Activated T-cell treated with anti-CD3 and anti-CD28 coated beads, Interleukin-2, amount 50 U/mL, for 48 hours (primary cell): ENCODE measurements at regions not wholly inside any gene's neighbourhood (a gene's known extent, or its start where the extent isn't known, plus 50 kb on each side); places are given as distances from the start of the nearest gene placed in this dataset.
A peak's percentile ranks its signal among the peaks of the same experiment; 100 is the strongest.

Experiments
- DNase-seq, 2 experiments: peaks; one replicate each; pipeline ENCODE4 v3.0.0-alpha.2; 2020

DNA sequence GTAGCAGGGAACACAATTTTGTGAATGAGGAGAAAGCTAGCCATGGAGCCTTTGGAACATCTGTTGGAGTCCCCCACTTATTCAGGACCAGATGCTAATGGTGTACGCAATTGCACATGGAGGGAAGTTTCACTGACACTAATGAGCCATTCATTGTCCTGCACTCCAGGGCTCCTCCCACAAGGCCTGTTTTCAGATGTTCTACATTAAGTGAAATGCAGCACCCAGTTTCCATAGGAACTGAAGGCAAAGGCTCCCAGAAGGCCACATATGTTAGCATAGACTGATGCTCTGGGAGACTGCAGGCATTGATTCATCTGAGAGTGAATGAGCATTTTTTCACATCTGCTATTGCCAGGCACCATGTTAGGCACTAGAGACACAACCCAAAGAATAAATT lies 399.5 kb downstream of the ETS1 start:
- DNase-seq = no peak

DNA sequence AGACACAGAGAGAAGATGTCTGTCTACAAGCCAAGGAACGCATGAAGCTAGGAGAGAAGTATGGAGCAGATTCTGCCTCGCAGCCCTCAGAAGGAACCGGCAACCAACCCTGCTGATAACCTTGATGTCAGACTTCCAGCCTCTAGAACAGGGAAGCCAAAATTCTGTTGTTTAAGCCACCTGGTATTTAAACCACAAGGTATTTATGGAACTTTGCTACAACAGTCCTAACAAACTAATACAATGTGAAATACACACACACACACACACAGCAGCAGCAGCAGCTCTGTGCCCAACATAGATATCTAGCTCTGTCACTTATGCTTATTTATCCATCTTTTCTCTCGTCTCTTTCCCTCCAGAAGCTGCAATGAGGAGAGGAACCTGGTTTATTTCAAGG lies 400.0 kb downstream of the ETS1 start:
- DNase-seq = no peak

DNA sequence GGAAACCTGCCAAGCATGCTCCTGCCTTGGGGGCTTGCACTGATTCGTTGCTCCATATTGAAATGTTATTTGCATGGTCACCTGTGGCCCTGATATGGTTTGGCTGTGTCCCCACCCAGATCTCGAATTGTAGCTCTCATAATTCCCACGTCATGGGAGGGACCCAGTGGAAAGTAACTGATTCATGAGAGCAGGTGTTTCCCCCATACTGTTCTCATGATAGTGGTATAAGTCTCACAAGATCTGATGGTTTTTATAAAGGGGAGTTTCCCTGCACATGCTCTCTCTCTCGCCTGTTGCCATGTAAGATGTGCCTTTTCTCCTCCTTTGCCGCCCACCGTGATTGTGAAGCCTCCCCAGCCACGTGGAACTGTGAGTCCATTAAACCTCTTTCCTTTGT lies 402.4 kb downstream of the ETS1 start:
- DNase-seq = no peak

DNA sequence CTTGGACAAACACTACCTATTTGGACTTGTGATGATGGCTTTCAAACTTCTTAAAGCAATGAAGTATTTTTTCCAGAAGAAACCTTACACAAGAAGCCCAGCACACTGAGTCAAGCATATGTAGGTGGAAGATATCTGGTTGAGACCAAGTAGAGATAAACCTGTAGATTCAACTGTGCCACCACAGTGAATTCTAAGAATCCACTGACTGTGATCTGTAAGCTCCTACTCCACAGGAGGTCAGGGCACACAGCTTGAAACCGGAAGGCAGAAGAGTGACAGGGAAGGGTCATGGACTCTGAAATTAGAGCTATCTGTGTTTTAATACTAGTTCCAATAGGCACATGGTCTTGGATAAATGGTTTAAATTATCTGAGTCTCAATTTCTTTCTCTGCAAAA lies 404.5 kb downstream of the ETS1 start:
- DNase-seq = no peak

DNA sequence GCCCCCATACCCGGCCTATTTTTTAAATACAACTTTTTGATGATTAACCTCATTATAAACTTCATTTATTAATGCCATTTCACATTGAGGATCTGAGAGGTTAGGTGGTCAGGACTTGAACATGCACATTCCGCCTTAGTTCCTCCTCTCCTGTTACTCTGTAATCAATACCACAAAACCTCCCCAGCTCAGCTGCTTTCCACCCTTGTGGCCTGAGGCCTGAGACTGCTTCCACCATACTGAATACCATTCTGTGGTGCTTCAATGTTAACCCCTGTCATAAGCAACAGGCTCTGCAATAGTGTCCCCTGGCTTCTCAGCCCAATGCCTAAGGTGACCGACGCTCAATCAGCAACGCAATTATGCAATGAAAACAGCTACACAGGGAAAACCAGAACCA lies 405.4 kb downstream of the ETS1 start:
- DNase-seq = no peak

GRCh38 chr11:128181088-128181480 lies 406.3 kb downstream of the ETS1 start:
- no peak for DNase-seq

DNA sequence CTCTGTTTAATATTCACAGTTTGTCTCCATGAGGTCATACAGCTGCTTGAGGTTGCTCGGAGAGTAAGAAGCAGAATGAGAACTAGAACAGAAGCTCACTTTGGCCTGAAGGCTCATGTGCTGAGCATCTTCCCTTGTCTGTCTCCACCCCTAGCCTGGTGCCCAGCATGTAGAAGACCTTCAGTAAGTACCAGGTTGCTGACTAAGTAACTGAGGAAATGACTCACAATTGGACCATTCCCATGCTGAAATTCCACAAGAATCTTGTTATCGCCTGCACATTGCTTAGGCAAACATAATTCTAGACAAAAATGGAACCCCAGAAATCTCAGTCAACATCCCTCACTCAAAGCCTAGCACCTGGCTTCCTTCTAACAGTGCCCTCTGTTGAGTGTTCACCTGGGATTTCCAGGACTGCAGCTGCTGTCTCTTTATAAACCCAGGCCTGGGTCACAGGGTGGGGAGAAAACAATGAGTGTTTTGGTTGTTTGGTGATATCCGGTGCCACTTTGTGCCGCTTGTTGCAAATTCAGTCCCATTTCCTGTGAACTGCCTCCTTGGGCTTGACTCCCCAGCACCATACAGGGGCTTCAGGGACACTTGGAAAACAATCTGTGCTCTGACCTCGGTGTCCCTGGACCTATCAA lies 406.8 kb downstream of the ETS1 start:
- no peak for DNase-seq

- DNase-seq = no peak
Observed at GRCh38 chr11:128179512-128179911, 407.8 kb downstream of the ETS1 start.

DNA sequence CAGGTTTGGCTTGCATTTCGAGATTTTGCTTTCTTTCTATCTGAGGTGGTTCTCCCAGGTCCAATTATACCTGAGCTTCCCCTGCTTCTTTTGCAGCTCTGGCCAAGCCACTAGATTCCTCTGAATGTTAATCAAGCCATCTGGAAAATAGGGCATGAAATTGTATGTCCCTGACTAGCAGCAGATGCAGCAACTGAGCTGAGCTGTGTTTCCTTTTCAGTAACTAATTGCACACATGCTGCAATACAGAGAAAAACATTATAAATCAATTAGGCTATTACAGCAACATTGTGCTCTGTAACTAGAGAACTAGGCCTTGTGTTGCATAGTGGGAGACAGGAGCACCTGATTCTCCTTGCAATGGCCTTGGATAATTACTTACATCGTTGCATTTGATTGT lies 408.3 kb downstream of the ETS1 start:
- DNase-seq = no peak

- no peak for DNase-seq
Observed at GRCh38 chr11:128174465-128175291, 412.7 kb downstream of the ETS1 start.

DNA sequence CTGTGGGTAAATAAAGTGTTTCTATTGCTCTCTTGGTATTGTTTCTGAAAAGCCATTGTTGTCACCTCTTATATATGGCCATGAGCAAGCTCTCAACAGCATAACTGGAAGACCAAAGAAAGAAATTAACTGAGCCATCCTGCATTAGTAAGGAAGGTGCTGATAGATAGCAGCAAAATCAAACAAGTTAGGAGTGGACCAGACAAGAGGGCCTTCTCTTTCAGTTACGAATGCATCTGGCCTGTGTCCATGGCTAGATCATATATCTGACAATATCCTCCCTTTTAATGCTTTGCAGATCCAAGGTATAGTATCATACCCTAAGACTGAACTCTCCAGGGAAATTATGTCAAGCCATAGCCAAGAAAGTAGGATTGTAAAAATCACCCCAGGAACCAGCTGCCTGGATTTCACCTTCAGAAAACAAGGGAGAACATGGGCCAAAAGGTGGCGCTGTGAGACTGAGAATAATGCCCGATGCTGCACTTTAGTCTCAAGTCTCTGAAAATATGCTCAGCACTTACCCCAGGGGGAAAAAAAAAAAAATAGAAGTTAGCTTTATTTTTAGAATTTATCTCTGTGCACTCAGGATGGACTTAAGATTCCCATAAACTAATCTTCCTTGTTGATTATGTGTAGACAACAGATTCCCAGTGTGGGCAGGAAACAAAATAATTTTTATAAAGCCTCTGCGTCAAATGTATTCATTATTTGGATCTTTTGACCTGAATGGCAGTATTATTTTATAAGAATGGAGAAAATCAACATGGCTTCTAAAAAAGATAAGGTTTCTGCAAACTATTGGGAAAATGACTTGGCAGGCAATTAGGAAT lies 415.1 kb downstream of the ETS1 start:
- peak; percentile 92 for DNase-seq

DNA sequence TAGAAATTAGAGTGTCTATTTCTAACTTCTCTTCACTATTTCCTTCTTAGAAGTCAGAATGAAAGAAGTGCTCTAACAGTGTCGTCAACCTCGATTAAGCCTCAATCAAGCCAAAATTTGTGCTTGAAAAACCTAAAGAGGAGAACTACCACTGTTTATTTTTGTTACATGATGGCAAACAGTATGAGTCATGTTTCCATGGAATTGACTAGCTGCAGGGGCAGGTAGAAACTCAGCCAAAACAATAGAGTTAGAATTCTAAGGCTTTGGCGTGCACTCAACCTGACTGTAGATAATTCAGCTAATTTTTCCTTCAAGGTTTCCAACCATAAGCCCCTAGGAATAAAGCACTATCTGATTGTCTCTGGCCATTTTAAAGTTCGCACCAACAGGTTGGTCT lies 415.9 kb downstream of the ETS1 start:
- DNase-seq = no peak

GRCh38 chr11:128165572-128165971 lies 421.8 kb downstream of the ETS1 start:
- DNase-seq = no peak

DNA sequence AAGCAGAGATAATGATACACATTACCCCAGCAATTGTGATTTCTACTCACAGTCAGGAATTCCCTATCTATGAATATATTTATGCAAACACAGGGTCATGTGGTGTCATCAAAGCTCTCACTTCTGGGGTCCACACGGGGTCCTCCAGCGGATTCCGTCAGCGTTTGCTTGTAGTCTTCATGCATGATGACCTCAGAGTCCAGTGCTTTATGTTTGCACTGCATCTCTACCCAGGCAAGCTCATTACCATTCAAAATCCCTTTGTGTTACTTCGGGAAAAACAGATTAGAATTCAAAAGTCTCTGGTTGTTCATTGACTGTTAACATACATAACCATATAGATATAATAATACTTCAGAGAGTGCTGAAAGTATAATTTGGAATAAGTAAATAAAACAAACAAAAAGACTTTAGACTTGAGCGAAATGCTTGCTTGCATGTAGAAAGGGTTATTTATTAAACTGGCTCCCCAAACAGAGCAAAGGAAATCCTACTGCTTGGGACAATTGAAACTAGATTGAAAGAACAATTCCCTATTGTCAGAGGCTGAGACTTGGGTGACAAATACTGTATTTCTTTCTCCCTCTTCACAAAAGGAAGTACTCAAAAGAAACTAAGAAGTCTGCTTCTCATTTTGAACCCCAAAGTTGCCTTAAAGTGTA lies 423.1 kb downstream of the ETS1 start:
- DNase-seq = no peak

GRCh38 chr11:128161994-128162393 lies 425.4 kb downstream of the ETS1 start:
- no peak for DNase-seq

DNA sequence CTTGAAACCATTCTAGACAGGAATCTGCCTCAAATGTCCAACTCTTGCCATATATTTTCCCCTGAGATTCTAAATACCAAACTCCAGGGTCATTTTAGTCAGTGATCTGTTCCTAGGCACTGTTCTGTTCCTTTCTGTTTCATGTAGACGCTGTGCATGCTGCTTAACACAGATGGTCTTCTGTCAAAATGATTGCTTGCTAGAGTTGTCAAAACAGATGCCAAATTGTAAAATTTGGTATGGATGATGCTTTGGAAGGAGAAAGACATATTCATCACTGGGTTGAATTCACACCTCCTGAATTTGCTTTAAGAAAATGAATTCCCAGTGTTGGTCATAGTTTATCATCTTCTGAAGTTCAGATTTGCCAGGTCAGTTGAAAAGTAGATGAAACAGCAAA lies 425.9 kb downstream of the ETS1 start:
- DNase-seq = no peak

- no peak for DNase-seq
Observed at GRCh38 chr11:128158860-128159259, 428.5 kb downstream of the ETS1 start.

- DNase-seq = peak; percentile 49 to 62
Observed at GRCh38 chr11:128157423-128158298, 429.7 kb downstream of the ETS1 start.

DNA sequence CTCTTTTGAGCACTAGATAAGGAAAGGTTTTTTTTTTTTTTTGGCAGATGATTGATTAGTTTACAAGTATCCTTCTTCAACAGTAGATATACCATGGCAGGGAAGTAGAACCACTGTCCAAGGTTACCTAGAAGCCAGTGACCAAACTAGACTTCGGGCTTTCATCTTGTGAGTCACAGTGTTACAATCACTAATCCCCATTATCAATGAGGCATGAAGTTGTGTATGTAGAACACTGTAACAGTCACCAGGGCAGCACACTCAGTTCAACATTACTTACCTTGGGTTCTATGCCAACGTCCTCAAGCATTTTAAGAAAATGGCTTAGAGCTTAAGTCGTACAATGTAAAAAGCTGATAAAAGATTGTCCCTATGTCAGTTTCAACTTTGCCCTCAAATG lies 430.9 kb downstream of the ETS1 start:
- DNase-seq = no peak

DNA sequence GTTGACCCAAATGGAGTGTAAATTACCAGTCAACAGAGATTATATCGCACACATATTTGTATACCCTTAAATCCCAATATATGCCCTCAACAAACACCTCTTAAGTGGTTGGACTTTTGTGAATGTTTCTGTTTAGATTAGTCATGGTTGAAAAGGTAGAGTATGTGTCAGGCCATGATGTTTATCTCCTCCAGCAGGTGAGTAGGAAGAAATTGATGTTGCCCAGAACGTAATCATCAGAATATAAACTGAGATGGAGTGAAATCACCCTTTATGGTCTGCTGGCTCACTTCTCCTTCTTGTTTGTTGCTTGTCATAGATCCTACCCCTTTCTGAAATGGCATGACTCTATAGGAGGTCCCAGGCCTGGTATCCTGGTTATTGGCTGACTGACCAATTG lies 431.8 kb downstream of the ETS1 start:
- DNase-seq = no peak

DNA sequence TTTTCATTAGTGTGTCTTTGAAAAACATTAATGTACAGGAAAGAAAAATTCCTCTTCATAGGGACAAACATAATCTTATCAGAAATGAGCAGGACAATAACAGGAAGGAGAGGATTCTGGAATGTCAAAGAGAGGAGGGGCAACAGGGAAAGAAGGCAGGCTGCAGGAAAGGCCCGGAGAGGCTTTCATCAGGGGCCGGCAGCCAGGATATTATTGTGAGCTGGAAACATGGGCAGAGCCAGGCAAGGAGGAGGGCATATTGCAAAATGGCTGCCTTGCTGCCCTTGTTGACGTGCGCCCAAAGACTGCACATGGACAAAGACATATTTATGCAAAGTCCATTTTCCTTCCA lies 433.7 kb downstream of the ETS1 start:
- DNase-seq = no peak
